Caco-2 (cell line): ENCODE measurements at regions not wholly inside any gene's neighbourhood (a gene's known extent, or its start where the extent isn't known, plus 50 kb on each side); places are given as distances from the start of the nearest gene placed in this dataset.

ENCODE experiments used
- BruUV-seq: library from RNA; stranded (reverse); fragments of 400-500 nt; replicated peaks from 2 replicates; lab custom pipeline; 2021; lab: Mats Ljungman, UMichigan
- CTCF ChIA-PET: fragments of 300-600 bp; sonication (Branson Sonifier 250); formaldehyde crosslinking; loops from one replicate; lab custom pipeline; 2022; ENCODE audit warnings: antibody characterized with exemption; lab: Charles Lee
- POLR2A ChIA-PET: fragments of 300-600 bp; sonication (Branson Sonifier 250); formaldehyde crosslinking; loops from one replicate; lab custom pipeline; 2022; ENCODE audit warnings: antibody characterized with exemption; lab: Charles Lee
- DNase-seq, 2 experiments: peaks; one replicate each; pipeline versions ENCODE4 v3.0.0 to v3.0.0-alpha.2; 2020 to 2022
- H3K27me3 ChIP-seq: replicated peaks from 2 replicates; pipeline ENCODE4 v1.6.0; 2011; ENCODE audit warnings: low read length; ENCODE audit not compliant: control insufficient read depth, insufficient read depth
- H3K36me3 ChIP-seq: 2 replicates; pipeline ENCODE4 v1.5.1; 2011; ENCODE audit warnings: low read length; ENCODE audit not compliant: control insufficient read depth, insufficient read depth
- H3K4me1 ChIP-seq: fragments of 250-450 bp; sonication (Bioruptor Pico); 2 replicates; pipeline ENCODE4 v1.5.1; 2020; ENCODE audit warnings: mild to moderate bottlenecking
- H3K4me3 ChIP-seq: 2 replicates; pipeline ENCODE4 v1.5.1; 2011; ENCODE audit warnings: low read depth, mild to moderate bottlenecking, control low read depth, low read length
- H3K9me3 ChIP-seq: fragments of 250-450 bp; sonication (Bioruptor Pico); 2 replicates; pipeline ENCODE4 v1.5.1; 2020; ENCODE audit warnings: mild to moderate bottlenecking, moderate library complexity
- H3K27ac Mint-ChIP-seq: one replicate; pipeline ENCODE4 v1.8.0; 2022; ENCODE audit warnings: mixed read lengths; ENCODE audit not compliant: unreplicated experiment
- H3K27me3 Mint-ChIP-seq: one replicate; pipeline ENCODE4 v1.8.0; 2022; ENCODE audit warnings: mixed read lengths; ENCODE audit not compliant: insufficient read depth, unreplicated experiment
- H3K36me3 Mint-ChIP-seq: one replicate; pipeline ENCODE4 v1.8.0; 2022; ENCODE audit warnings: mild to moderate bottlenecking, mixed read lengths; ENCODE audit not compliant: insufficient read depth, unreplicated experiment
- H3K4me1 Mint-ChIP-seq: one replicate; pipeline ENCODE4 v1.8.0; 2022; ENCODE audit warnings: low read depth, mixed read lengths; ENCODE audit not compliant: unreplicated experiment
- H3K4me3 Mint-ChIP-seq: one replicate; pipeline ENCODE4 v1.8.0; 2022; ENCODE audit warnings: mild to moderate bottlenecking, moderate library complexity, mixed read lengths; ENCODE audit not compliant: unreplicated experiment
- H3K9me3 Mint-ChIP-seq: one replicate; pipeline ENCODE4 v1.8.0; 2022; ENCODE audit warnings: mixed read lengths; ENCODE audit not compliant: unreplicated experiment
- CTCF ChIP-seq, 2 experiments: fragments of 200-600 bp in 1 of 2; IDR thresholded peaks; 1 replicate in 1 of 2; 2 replicates in 1 of 2; pipeline versions ENCODE4 v1.5.1 to v1.8.0; 2011 to 2022; ENCODE audit warnings: antibody characterized with exemption in 1 of 2, control low read depth in 1 of 2, inconsistent platforms in 1 of 2, low read depth in 1 of 2, low read length in 1 of 2, mild to moderate bottlenecking in 1 of 2, moderate library complexity in 1 of 2; ENCODE audit not compliant: insufficient read depth in 1 of 2, severe bottlenecking in 1 of 2, unreplicated experiment in 1 of 2
- intact Hi-C: fragments of 100-400 bp; cut with micrococcal nuclease; formaldehyde crosslinking; loops from one replicate; pipeline ENCODE4 v1.10.0; 2022; ENCODE audit not compliant: unreplicated experiment

- no peak overlapping the region for H3K27ac Mint-ChIP-seq
- Histone ChIP-seq H3K4me3 (no peak overlapping the region), H3K9me3 (no peaks in the 10 kb centered on the region), H3K36me3 (no peaks in the 10 kb centered on the region), H3K4me1 (no peaks in the 10 kb centered on the region), H3K27me3 (no peaks in the 10 kb centered on the region)
- no peaks in the 10 kb centered on the region for H3K36me3 Mint-ChIP-seq
- no peak for TF ChIP-seq CTCF (IDR thresholded peaks at IDR 0.05; ENCODE audit: insufficient read depth in 1 of 2, low read depth in 1 of 2, low read length in 1 of 2, severe bottlenecking in 1 of 2, unreplicated experiment in 1 of 2)
- H3K4me3 Mint-ChIP-seq = no peak overlapping the region
- intact Hi-C loops = no loop called here
- POLR2A ChIA-PET = no interaction called here
- BruUV-seq = no TSS peak
- CTCF ChIA-PET = no interaction called here
- no peak for DNase-seq
- no peaks in the 10 kb centered on the region for H3K9me3 Mint-ChIP-seq
- H3K4me1 Mint-ChIP-seq = no peaks in the 10 kb centered on the region
- H3K27me3 Mint-ChIP-seq = peaks cover 6% of the 10 kb centered on the region
Measured at GRCh38 chr9:86730163-86730928, 217.0 kb downstream of the GAS1 start.

- DNase-seq = no peak
- H3K36me3 Mint-ChIP-seq = no peaks in the 10 kb centered on the region
- Histone ChIP-seq H3K4me1 (no peaks in the 10 kb centered on the region), H3K36me3 (no peaks in the 10 kb centered on the region), H3K27me3 (no peaks in the 10 kb centered on the region; the same call in 1 of the 2 replicates), H3K4me3 (no peak overlapping the region), H3K9me3 (no peaks in the 10 kb centered on the region)
- ChIA-PET CTCF (no interaction called here), POLR2A (no interaction called here)
- no TSS peak for BruUV-seq
- H3K27me3 Mint-ChIP-seq = peaks cover 9% of the 10 kb centered on the region
- H3K4me3 Mint-ChIP-seq = no peak overlapping the region
- H3K9me3 Mint-ChIP-seq = no peaks in the 10 kb centered on the region
- intact Hi-C loops = no loop called here
- no peak for TF ChIP-seq CTCF (IDR thresholded peaks at IDR 0.05; ENCODE audit: insufficient read depth in 1 of 2, low read depth in 1 of 2, low read length in 1 of 2, severe bottlenecking in 1 of 2, unreplicated experiment in 1 of 2)
- no peak overlapping the region for H3K27ac Mint-ChIP-seq
- no peaks in the 10 kb centered on the region for H3K4me1 Mint-ChIP-seq
Measured at GRCh38 chr9:86724529-86724928, 222.8 kb downstream of the GAS1 start.

GRCh38 chr9:86723346-86723745 lies 224.0 kb downstream of the GAS1 start:
- H3K4me3 ChIP-seq = no peak overlapping the region
- Mint-ChIP-seq H3K9me3 (no peaks in the 10 kb centered on the region), H3K27ac (no peak overlapping the region), H3K27me3 (peaks cover 9% of the 10 kb centered on the region), H3K36me3 (no peaks in the 10 kb centered on the region), H3K4me1 (no peaks in the 10 kb centered on the region), H3K4me3 (no peak overlapping the region)
- TF ChIP-seq CTCF (IDR thresholded peaks at IDR 0.05; ENCODE audit: insufficient read depth in 1 of 2, low read depth in 1 of 2, low read length in 1 of 2, severe bottlenecking in 1 of 2, unreplicated experiment in 1 of 2) = no peak
- no peaks in the 10 kb centered on the region for H3K36me3 ChIP-seq
- ChIA-PET CTCF (no interaction called here), POLR2A (no interaction called here)
- no TSS peak for BruUV-seq
- H3K9me3 ChIP-seq = no peaks in the 10 kb centered on the region
- no peaks in the 10 kb centered on the region for H3K4me1 ChIP-seq
- intact Hi-C loops = no loop called here
- H3K27me3 ChIP-seq = no peaks in the 10 kb centered on the region; the same call in 1 of the 2 replicates
- DNase-seq = no peak
